Epidermal melanocyte (primary cell): ENCODE measurements at regions not wholly inside any gene's neighbourhood (a gene's known extent, or its start where the extent isn't known, plus 50 kb on each side); places are given as distances from the start of the nearest gene placed in this dataset.
"Not testable (repeated sequence)": the region's sequence is repeated elsewhere in the genome, so short reads cannot be mapped to it uniquely, and the experiment has no call there.

Source experiments
- DNase-seq: peaks from one replicate; pipeline ENCODE4 v3.0.0; 2011; ENCODE audit warnings: low spot score; ENCODE audit not compliant: insufficient read length

DNA sequence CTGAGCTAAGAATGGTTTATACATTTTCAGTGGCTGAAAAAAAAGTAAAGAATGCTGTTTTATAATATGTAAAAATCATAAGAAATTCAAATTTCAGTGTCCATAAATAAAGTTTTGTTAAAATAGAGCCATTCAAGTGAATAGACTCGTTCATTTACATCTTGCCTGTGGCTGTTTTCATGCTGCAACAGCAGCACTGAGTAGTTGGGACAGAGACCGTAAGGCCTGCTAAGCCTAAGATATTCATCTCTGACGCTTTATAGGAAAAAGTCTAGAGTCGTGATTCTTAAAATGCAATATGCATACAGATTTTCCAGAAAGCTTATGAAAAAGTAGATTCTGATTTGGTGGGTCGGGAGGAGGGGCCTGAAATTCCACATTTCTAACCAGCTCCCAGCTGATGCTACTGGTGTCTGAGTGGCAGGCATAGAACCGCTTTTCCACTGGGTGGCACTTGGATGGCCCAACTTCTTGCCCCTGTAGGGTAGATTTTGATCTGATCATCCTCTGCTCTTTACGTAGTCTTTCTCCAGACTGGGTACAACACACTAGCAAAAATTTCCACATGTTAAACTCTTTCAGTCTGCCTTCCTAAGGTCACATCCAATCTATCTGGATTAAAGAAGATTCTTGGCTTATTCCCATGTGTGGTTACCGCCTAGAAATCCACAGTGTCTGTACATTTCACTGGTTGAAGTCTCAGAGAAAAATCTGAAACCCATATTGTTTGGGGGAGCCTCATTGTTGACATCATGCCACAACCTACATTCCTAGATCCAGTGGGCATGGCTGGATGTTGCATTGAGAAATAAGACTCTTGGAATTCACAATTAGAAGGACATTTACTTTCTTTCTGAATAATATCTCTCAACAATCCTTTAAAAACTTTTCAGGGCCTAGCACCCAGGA, 151.2 kb downstream of the C12orf75 start:
- no peak for DNase-seq

DNA sequence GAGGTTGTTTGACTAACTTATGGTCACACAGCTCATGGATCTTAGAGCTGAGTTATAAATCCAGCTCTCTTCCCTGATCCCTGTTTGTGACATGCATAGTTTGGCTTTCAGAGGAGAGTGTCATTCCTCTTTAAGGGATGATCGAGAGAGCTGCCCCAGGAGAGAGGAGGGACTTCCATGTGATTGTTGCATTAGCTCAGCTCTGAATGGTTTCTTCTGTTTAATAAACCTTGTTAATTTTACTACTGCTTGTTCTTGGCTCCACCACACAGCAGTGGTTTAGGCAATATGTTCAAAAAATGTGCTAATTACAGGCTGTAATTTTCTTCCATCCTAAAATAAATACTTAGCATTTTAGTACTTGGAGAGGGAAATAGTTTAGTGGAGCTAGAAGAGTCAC, 152.5 kb downstream of the C12orf75 start:
- no peak for DNase-seq

DNA sequence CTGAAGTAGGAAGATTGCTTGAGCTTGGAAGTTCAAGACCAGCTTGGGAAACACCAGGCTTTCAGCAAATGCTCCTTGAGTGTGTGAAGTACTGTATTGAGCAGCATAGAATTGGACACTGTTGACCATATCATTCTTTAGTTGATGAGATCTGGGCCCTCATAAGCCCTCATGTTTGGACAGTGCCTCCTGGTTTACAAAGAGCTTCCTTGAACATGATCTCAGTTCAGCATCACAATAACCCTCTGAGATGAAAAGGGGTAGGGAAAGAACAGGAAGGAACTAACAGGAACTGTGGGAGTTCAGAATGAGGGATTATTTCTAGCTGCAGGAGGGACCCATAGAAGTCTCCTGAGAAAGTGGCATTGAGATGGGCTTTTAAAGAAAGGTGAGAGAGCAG, 153.2 kb downstream of the C12orf75 start:
- DNase-seq = no peak

DNA sequence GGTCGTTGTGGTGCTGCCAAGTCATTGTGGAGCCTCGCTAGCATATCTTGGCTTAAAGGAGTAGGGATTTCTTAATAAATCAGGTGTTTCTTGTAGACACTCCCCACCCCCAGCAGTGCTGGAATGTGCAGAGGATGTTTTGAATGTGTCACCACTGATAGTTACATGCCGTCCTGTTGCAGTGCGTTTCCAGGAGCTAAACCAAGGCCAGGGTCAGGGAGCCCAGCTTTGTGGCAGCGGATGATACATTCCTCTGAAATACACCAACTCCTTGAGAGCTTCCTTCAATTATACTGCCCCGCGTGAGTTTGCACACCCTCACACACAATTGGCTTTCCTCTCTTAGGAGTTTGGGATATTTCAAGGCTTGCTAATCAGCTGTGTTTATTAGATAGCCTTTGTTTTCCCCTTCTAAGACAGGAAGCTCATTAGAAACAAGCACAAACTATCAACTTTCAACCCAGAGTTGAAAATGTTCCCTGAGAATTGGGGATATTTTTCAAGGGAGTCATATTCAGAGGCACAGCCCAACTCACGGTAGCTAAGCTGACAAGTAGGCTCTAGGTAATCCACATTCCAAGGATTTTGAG, 154.9 kb downstream of the C12orf75 start:
- no peak for DNase-seq

DNA sequence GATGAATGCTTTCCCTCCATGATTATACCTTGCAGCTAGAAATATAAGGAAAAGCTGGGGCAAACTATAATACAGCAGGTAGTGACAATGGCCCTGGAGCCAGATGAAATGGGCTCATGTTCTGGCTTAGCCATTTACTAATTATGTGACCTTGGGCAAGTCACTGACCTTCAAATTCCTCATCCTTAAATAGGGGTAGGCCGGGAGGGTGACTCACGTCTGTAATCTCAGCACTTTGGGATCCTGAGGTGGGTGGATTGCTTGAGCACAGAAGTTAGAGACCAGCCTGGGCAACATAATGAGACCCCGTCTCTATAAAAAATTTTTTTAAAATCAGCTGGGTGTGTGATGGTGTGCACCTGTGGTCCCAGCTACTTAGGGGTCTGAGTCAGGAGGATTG, 155.4 kb downstream of the C12orf75 start:
- DNase-seq = no peak

DNA sequence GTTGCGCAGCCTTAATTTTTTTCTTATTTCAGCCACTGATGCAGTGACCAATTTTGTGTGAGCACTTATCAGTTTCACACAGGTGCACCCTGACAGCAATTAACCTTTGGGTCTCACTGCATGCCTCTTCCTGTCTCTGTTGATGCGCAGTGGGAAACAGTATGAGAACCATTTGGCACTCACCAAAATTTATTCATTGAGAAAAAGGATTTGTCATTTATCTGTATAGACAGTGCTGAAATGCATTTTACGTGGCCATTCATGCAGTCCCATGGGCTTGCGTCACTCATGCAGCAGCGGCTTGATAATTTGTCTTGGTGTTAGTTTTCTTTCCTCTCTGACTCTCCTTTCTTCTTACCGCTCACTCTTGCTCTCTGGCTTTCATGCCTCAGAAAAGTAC, 157.5 kb downstream of the C12orf75 start:
- DNase-seq = no peak

DNA sequence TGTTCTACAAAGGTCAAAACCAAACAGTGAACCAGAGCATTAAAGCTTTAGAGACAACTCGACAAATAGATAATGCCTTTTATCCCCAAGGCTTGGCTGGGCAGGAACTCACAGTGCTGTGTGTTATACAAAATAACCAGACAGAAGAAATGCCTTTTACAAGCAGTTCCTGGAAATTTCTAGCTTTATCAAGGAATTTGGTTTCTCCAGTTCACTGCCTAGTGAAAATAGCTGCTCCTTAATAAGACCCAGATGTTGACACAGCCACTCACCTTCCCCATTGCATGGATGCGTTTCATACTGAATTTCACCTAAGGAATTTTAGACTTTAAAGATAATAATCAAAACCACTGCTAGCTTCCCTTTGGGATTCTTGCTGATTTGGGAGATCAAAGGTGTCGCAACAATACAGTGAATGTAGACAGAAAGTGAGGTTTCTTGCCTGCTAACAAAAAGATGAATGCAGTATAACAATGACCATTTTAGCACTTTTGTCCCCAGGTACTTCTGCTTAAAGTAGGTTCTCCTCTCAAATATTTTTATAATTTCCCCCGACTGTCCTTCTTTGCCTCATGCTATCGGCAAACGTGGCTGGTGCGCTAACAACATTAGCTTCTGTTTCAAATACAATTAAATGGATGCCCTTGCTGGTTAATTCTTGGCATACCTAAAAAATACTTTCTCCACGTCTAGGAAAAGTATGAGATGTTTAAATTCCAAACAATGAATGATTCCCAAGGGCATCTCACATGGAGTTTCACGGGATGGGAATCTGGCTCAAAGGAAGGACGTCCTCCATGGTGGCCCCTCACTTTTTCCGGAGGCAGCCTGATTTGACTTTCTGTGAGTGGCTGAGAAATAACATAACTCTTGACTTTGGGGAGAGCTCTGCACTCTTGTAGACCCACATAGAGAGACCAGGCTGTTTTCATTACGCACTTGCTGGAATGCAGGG, 162.4 kb downstream of the C12orf75 start:
- DNase-seq = no peak

DNA sequence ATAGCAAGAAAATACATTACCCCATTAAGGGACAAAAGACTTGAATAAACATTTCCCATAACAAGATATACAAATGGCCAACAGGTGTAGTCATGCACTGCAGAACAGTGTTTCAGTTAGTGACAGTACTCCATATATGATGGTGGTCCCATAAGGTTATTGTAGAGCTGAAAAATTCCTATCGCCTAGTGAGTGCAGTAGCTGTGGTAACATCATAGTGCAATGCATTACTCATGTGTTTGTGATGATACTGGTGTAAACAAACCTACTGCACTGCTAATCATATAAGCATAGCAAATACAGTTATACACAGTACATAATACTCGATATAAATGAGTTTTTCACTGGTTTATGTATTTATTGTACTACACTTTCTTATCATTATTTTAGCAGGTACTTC, 168.7 kb downstream of the C12orf75 start:
- no peak for DNase-seq

DNA sequence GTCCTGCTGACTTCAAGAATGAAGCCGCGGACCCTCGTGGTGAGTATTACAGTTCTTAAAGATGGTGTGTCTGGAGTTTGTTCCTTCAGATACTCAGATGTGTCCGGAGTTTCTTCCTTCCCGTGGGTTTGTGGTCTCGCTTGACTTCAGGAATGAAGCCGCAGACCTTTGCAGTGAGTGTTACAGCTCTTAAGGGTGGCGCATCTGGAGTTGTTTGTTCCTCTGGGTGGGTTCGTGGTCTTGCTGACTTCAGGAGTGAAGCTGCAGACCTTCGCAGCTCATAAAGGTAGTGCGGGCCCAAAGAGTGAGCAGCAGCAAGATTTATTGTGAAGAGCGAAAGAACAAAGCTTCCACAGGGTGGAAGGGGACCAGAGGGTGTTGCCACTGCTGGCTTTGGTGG, 170.2 kb downstream of the C12orf75 start:
- DNase-seq = not testable (repeated sequence)

DNA sequence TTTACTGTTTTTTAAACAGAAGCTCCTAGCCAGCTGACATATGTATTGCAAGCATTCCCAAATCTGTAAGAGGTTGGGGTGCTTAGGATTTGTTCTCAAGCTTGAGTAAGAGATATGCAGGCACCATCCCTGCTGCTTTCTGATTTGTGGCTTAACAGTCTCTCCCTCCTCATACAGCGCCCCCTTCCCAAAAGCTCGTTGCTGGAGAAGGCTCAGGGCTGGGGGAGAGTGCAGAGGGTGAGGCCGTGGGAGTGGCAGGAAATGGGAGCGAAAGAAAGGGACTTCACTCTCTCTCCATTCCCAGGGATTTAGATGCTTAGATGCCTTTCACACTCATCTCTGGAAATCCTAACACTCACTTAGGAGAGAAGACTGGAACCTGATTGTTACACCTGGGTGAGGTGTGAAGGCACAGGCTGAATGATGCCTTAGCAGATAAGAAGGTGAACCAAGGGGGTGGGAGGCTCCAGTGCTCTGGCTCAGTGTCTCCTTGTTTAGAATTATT, 172.0 kb downstream of the C12orf75 start:
- no peak for DNase-seq

DNA sequence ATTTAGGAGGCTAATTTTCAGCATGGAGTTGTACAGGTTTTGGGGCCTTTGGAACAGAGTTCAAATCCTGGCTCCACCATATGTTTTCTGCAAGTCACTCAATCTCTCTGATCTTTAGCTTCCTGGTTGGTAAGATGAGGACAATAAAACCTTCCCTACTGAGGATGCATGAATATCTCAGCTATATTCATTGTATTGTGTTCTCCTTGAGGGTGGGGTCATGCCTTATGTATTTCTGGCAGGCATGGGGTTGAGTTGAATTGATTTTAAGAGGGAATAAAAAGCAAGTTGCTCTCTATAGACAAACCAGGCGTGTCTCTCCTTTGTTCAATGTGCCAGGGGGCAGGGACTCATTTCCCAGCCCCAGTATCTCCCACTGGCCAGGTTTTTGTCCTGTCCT, 173.1 kb downstream of the C12orf75 start:
- DNase-seq = no peak

DNA sequence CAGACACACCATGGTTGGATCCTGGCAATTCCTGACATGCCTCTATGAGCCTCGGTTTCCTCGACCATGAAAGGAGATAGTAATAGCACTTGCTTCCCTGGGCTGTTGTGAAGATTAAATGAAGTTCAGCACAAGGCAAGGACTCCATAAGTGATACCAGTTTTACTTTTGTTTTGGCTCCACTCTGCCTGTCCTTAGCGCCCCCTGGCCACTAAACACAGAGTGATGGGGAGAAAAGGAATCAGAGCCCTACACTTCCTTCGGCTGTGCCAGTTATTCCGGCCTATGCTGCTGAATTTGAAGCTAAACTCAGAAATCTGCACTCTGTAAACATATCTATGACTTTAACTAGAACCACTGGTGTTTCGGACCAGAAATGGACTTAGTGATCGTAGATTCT, 173.8 kb downstream of the C12orf75 start:
- DNase-seq = no peak

DNA sequence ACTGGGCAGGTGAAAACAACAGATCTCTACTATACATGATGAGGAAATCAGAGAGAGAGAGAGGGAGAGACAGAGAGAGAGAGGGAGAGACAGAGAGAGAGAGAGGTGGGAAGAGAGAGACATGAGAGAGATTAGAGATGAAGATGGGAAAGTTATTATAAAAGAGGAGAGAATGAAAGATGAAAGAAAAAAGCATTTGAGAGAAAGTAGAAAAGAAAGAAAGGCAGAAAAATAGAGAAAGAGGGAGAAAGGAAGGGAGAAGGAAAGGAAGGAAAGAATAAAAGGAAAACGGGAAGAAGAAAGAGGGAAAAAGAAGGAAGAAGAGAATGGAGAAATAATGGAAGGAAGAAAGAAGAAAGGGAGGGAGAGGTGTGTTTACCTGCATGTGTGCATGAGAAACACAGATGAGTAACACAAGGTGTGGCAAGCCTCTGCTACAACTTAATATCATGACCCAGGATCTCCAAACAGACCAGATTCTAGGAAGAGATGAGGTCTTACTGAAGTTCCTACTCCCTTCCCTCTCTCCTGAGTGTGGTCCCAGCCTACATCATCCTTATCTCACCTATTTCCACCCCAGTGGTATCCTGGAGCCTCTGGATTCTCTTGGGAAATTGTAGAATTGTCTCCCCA, 176.3 kb downstream of the C12orf75 start:
- no peak for DNase-seq

DNA sequence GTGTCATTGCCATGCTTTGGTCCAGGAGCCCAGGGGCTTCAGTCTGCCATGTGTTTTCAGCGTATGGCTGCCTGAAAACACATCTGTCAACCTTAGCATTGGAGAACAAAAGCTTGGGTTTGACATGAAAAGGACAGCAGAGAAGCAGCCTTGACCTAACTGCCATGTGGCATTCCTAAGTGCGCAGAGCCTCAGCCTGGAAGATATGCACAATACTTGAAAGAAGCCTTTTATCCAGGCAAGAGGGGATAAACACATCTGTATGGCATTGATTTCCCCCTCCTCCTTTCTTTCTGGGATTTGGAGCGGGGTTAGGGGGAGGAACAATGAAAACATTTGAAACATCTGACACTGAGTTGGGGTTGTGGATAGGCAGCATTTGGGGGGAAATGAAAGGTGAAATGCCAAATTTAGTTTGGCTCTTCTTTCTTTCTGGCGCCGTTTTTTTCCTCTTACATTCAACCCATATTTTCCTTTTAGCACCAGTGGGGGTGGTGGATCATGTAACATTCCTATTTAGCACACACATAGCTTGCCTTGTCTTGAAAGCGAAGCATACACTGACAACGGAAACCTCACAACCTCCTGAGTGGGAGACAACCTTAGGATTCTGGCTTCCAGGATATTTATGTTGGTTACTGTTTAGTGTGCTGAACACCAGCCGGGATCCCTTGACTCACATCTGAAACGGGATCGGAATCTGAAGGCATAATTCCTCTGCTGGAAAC, 177.0 kb downstream of the C12orf75 start:
- no peak for DNase-seq

DNA sequence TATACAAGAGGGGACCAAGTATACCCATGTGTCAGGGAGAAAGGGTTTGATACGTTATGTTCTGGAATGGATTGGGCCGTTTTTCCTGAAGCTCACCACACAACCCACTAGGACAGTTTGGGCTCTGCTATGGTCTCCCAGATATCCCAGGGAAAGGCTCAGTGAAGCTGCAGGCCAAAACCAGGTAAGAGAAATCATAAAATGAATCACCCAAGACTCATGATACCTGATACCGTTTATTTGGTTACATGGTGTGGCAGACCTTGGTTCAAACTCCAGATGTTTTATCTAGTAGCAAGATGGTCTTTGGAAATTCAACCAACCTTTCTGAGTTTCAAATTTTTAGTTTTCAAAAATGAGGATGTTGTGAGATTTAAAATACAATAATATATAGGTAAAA, 177.6 kb downstream of the C12orf75 start:
- no peak for DNase-seq

DNA sequence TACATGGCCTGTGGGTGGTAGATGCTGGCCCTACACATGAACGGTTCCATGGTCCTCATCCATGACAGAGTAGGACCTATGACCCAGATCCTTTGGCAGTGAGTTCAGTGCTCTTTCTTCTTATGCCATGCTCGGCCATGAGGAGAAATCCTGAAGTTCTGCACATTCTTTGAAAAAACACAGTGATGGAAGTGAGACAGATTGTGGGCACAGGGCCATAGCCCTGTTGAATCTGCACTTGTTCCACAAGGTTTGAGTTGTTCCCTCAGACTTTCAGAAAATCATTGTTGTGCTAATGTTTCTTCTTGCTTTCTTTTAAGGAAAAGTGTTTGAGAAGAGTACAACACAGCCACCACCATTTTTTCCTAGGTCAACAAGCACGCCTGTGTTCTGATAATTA, 180.0 kb downstream of the C12orf75 start:
- DNase-seq = no peak

DNA sequence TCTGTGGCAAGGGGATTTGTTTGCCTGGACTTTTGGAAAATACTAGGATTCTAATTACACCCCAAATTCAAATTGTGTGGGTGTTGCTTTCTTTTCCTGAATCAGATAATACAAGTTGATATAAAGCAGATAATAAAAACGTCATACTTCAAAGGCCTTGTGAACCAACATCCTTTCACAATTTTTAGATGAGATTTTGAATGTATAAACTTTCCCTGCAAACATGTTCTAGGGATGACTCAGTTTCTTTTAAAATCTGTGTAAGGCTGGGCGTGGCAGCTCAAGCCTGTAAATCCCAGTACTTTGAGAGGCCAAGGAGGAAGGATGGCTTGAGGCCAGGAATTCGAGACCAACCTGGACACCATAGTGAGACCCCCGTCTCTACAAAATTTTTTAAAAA, 182.4 kb downstream of the C12orf75 start:
- DNase-seq = not testable (repeated sequence)

DNA sequence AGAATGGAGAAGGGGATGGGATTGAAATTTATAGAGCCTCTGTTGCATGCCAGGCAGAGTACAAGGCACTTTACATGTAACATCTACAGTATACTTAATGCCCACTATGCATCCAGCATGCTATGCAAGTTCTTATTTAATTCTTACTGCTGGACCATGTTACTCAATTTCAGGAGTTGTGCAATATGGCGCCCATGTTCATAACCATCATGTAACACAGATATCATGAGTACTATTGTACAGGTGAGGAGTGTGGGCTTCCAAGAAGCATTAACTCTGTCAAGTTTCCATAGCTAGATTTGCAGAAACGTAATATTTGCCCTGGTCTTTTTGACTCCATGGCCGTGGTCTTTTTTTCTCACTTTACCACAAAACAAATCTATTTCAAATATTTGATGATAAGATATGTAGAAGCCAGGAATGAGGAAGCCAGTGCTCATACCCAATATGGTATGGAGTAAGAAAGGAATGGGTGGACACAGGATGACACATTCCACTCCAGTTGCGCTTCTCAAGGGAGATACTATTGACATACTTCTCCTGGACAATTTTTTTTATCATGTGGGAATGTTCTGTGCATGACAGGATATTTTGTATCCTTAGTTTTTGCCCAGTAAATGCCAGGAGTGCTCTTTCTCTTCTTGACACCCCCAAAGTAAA, 191.8 kb downstream of the C12orf75 start:
- no peak for DNase-seq

DNA sequence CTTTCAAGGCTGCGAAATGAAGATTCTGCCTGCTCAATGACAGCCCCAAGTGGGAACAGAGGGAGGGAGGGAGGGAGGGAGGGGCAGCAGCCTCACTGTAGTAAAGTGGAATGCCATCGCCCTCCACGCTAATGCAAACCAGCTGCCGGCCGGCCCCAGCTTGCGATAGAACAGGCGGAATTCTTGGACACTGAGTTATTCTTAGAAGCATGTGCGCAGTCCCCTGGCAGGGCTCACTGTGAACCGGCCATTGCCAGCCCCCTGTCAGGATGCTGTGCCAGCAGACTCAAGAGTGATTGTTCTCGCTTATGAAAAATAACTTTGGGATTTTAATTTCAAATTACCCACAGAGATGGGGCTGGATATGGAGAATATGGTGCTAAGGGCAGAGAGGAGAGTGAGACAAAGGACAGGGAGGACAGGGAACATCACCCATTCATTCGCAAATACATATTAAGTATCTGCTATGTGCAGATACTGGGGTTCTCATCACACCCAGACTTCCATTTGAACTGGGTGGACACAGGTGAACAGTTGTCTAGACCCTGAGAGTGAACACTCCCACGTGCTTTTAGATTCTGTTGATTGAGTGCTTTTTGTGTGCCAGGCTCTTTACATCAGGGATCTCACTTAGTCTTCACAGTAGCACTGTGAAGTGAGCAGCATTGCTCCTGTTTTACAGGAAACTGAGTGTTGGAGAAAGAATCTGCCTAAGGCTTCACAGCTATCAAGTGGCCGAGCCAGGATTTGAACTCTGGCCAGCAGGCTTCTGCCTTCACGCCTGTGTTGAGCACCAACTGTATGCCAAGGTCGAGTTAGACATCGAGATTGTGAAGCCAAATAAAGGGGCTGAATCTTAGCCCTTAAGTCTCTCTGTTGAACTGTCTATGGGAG, 192.9 kb downstream of the C12orf75 start:
- peak; percentile 46 for DNase-seq
